Tibial nerve (tissue), 3 donors: ENCODE measurements at regions not wholly inside any gene's neighbourhood (a gene's known extent, or its start where the extent isn't known, plus 50 kb on each side); places are given as distances from the start of the nearest gene placed in this dataset.

ENCODE experiments used
- POLR2A ChIP-seq, 2 donors: fragments of 450-650 bp; IDR thresholded peaks; one replicate each; pipeline ENCODE4 v1.6.1; 2017; ENCODE audit warnings: antibody characterized with exemption in 2 of 2, mild to moderate bottlenecking in 2 of 2, moderate library complexity in 2 of 2
- TF ChIP-seq, protein P1 (sequence below), 5 experiments: fragments of 200-600 bp in 3 of 5; fragments of 450-650 bp in 2 of 5; sonication (generic) in 3 of 5; IDR thresholded peaks; one replicate each; pipeline ENCODE4 v1.5.1; 2016 to 2019; ENCODE audit warnings: antibody characterized with exemption in 5 of 5, mild to moderate bottlenecking in 3 of 5, moderate library complexity in 2 of 5

DNA sequence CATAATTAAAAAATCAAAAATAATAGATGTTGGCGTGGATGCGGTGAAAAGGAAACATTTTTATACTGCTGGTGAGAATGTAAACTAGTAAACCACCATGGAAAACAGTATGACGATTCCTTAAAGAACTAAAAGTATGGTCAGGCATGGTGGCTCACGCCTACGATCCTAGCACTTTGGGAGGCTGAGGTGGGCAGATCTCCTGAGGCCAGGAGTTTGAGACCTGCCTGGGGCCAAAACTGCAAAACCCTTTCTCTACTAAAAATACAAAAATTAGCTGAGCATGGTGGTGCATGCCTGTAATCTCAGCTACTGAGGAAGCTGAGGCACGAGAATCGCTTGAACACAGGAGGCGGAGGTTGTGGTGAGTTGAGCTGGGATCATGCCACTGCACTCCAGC is 195.7 kb upstream of the BMP4 start:
- TF ChIP-seq, protein P1, sequence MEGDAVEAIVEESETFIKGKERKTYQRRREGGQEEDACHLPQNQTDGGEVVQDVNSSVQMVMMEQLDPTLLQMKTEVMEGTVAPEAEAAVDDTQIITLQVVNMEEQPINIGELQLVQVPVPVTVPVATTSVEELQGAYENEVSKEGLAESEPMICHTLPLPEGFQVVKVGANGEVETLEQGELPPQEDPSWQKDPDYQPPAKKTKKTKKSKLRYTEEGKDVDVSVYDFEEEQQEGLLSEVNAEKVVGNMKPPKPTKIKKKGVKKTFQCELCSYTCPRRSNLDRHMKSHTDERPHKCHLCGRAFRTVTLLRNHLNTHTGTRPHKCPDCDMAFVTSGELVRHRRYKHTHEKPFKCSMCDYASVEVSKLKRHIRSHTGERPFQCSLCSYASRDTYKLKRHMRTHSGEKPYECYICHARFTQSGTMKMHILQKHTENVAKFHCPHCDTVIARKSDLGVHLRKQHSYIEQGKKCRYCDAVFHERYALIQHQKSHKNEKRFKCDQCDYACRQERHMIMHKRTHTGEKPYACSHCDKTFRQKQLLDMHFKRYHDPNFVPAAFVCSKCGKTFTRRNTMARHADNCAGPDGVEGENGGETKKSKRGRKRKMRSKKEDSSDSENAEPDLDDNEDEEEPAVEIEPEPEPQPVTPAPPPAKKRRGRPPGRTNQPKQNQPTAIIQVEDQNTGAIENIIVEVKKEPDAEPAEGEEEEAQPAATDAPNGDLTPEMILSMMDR (IDR thresholded peaks at IDR 0.05), result no peak
- TF ChIP-seq POLR2A (IDR thresholded peaks at IDR 0.05), result no peak
